8988T (cell line): ENCODE measurements at regions not wholly inside any gene's neighbourhood (a gene's known extent, or its start where the extent isn't known, plus 50 kb on each side); places are given as distances from the start of the nearest gene placed in this dataset.

Experiments
- DNase-seq: peaks from one replicate; pipeline ENCODE4 v3.0.0; 2011

- DNase-seq: no peak
Measured at GRCh38 chr3:13133471-13133981, 60.3 kb upstream of the IQSEC1 start.

- no peak for DNase-seq
Measured at GRCh38 chr3:13132731-13133410, 59.6 kb upstream of the IQSEC1 start.

DNA sequence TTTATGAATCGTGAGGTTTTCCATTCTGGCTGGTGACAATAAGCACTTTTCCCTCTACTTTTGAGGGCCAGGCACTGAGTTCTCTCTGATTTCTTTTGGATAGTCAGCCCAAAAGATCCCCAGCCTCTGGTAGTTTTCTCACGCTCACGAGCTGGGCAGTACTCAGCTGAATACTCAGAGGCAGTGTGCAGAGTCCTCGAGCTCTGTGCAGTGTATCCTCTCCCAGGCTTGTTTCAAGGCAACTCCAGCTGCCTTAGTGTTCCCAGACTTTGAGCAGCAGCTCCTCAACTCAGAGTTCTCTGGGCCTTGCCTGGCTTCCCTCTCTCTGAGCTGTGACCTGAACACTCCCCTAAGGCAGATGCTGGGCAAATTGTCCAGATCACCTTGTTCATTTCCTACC lies 59.1 kb upstream of the IQSEC1 start:
- no peak for DNase-seq

DNA sequence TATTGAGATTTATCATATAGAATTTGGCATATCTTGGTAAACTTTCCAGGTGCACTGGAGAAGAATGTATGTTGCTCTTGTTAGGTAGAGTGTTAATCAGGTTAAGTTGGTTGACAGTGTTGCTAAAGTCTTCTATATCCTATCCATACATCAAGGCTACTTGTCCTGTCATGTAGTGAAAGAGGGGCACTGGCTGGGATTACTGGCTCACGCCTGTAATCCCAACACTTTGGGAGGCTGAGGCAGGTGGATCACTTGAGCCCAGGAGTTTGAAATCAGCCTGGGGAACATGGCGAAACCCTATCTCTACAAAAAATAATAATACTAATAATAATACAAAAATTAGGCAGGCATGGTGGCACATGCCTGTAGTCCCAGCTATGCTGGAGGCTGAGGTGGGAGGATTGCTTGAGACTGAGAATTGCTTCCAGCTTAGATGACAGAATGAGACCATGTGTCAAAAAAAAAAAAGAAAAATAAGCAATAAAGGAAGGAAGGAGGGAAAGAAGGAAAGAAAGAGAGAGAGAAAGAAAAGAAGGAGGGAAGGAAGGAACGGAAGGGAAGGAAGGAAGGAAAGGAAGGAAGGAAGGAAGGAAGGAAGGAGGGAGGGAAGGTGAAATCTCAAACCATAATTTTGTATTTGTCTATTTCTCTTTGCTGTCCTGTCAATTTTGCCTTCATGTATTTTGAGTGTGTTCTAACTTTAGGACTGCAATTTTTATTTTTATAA lies 57.4 kb upstream of the IQSEC1 start:
- DNase-seq: no peak

DNA sequence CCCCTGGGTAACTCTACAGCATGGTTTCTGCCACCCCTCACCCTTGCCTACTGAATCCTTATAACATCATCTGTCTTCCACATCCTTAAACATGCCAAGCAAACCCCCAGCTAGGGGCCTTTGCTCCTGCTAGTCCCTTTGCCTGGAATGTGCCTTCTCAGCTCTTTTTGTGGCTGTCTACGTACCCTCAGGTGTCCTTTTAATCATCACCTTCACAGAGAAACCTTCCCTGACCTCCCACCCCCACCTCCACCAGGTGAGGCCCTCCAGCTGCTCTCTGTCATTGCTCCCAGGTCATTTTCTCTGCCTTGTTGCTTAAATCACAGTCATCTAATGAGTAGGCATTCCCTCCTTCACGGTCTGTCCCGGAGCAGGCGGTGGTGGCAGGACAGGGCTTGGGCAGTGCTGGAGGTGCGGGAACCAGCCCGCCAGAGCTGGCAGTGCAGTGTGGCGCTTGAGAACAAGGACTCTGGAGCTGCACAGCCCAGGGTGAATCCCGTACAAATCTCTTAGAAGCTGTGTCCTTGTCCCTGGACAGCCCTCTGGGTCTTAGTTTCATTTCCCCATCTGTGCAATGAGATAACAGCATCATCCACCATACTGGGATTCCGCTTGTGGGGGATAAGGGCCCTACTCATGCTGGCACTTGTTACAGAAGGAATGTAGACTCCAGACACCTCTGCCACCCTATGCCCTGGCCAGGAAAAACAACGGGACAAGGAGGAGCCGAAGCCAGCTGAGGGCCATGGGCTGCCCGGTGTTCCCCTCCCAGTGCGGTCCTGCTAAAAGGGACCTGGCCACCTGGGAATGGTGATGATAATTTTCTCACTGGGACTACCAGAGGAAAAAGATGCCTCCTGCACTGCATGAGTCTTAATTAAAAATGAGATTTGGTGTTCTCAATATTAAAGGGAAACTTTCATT lies 52.1 kb upstream of the IQSEC1 start:
- DNase-seq: no peak

GRCh38 chr3:13124631-13125030 lies 51.4 kb upstream of the IQSEC1 start:
- DNase-seq: no peak

DNA sequence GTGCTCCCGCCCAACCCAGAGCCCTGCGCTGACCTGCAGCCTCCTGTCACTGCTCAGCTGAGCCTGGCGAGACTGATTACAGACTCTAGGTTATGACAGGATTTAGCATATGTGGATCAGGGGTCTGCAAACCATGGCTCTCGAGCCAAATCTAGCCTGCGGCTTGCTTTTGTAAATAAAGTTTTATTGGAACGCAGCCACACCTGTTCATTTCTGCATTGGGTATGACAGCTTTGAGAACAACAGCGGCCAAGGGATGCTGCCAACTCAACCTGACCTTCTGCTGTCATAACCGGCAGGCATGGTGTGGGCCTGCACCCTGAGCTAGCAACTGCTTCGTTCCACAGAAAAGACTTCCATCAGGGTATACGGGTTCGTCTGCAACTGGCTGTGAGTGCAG lies 50.5 kb upstream of the IQSEC1 start:
- no peak for DNase-seq

GRCh38 chr3:13123013-13123654 lies 49.9 kb upstream of the IQSEC1 start:
- no peak for DNase-seq
